ENCODE measurements at regions not wholly inside any gene's neighbourhood (a gene's known extent, or its start where the extent isn't known, plus 50 kb on each side); places are given as distances from the start of the nearest gene placed in this dataset.

DNA sequence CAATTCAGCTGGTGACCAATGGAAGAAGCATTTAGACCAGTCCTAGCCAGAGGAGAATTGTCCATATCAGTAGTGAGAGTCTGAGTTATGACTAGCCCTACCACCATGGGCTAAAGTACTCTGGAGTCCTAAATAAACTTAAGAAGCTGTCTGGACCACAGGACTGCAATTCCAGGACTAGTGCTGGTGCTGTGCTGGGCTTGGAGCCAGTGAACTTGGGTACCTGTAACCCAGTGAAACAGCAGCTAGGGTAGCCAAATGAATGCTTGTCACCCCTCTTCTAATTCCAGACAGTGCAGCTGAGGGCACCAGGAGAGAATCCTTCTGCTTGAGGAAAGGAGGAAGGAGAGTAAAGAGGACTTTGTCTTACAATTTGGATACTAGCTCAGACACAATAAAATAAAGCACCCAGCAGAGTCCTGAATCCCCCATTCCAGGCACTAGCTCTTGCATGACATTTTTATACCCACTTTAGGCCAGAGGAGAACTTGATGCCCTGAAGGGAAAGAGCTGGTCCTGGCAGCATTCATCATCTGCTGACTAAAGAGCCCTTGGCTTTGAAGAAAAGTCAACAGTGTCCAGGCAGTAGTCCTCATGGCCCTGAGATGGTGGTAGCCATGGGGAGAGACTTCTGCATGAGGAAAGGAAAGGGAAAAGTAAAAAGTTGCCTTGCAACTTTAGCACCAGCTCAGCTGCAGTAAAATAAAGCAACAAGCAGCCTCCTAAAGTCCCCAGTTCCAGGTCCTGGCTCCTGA lies 2675.7 kb downstream of the PCDH7 start:
- DNase-seq: no peak
- no peak overlapping the region for H3K27ac ChIP-seq
- intact Hi-C loops (cut with DNase I; ENCODE audit: low total_unique reads): no loop called here

DNA sequence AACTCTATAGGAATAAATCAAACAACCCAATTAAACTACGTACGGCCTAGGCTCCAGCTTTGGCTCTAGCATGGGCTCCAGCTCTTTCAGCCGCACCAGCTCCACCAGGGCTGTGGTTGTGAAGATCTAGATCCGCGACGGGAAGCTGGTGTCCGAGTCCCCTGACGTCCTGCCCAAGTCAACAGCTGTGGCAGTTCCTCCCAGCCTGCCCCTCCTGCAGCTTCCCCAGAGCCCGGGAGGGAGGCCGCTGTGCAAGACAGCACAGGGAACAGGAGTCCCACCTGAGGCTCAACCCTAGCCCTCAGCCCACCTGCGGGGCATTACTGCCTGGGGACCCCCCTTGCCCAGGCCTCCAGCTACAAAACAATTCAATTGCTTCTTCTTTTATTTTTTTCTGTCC lies 2680.3 kb downstream of the PCDH7 start:
- 50 to 86% methylated on average over 11 of the region's 11 CpGs for WGBS, 2 donors
- DNase-seq: no peak
- Histone ChIP-seq H3K27me3 (no peaks in the 10 kb centered on the region), H3K36me3 (ENCODE audit: low read depth, missing control alignments) (no peaks in the 10 kb centered on the region), H3K27ac (no peak overlapping the region), H3K4me3 (no peak overlapping the region), H3K4me1 (no peaks in the 10 kb centered on the region), H3K9me3 (no peaks in the 10 kb centered on the region)
- TF ChIP-seq, protein P1, sequence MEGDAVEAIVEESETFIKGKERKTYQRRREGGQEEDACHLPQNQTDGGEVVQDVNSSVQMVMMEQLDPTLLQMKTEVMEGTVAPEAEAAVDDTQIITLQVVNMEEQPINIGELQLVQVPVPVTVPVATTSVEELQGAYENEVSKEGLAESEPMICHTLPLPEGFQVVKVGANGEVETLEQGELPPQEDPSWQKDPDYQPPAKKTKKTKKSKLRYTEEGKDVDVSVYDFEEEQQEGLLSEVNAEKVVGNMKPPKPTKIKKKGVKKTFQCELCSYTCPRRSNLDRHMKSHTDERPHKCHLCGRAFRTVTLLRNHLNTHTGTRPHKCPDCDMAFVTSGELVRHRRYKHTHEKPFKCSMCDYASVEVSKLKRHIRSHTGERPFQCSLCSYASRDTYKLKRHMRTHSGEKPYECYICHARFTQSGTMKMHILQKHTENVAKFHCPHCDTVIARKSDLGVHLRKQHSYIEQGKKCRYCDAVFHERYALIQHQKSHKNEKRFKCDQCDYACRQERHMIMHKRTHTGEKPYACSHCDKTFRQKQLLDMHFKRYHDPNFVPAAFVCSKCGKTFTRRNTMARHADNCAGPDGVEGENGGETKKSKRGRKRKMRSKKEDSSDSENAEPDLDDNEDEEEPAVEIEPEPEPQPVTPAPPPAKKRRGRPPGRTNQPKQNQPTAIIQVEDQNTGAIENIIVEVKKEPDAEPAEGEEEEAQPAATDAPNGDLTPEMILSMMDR (IDR thresholded peaks at IDR 0.05): no peak
- no peak for TF ChIP-seq POLR2A (IDR thresholded peaks at IDR 0.05)
- intact Hi-C loops (cut with DNase I; ENCODE audit: low total_unique reads): no loop called here

More for the DNA sequence above, 2675.7 kb downstream of the PCDH7 start:
- Histone ChIP-seq H3K9me3 (no peaks in the 10 kb centered on the region), H3K27me3 (no peaks in the 10 kb centered on the region), H3K4me1 (no peaks in the 10 kb centered on the region), H3K36me3 (ENCODE audit: low read depth, missing control alignments) (no peaks in the 10 kb centered on the region), H3K4me3 (no peak overlapping the region)
- no peak for TF ChIP-seq POLR2A (IDR thresholded peaks at IDR 0.05)
- TF ChIP-seq, protein P1 (IDR thresholded peaks at IDR 0.05): no peak

DNA sequence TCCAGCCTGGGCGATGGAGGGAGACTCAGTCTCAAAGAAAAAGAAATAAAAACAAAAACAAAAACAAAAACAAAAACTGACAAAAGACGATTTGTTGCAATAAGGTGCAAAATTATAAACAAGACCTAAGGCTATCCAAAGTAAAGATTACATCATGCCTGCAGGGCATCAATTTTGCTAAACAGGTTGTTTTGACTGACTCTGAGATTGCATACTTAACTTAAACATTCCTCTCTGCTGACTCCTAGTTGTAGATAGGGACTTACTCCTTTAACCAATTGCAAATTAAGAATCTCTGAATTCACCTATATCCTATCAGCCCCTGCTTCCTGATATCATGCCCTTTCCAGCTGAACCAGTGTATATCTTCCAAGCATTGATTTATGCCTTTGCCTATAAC lies 2687.3 kb downstream of the PCDH7 start:
- 92 to 94% methylated on average over 2 of the region's 2 CpGs for WGBS, 2 donors
- H3K36me3 ChIP-seq (ENCODE audit: low read depth, missing control alignments): no peaks in the 10 kb centered on the region
- no peaks in the 10 kb centered on the region for H3K9me3 ChIP-seq
- intact Hi-C loops (cut with DNase I; ENCODE audit: low total_unique reads): no loop called here
- TF ChIP-seq, protein P1 (IDR thresholded peaks at IDR 0.05): no peak
- H3K27me3 ChIP-seq: no peaks in the 10 kb centered on the region
- DNase-seq: no peak
- no peaks in the 10 kb centered on the region for H3K4me1 ChIP-seq
- H3K4me3 ChIP-seq: no peak overlapping the region
- no peak overlapping the region for H3K27ac ChIP-seq

DNA sequence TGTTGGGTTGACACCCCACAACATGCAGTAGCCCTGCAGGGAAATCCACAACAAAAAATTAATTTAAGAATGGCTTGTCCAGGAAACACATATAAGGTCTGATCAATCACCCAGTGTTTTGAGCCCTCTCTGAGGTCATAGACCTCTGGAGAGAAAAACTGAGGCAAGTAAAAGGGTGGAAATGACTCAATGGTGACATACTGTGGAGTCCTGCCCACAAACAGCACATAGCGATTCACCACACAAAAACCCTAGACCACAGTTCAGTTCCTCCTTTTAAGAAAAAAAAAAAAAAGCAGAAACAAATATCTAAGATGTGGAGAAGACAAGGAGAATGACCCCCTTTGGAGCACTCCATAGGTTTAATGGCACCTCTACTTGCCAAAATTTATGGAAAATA lies 2691.0 kb downstream of the PCDH7 start:
- no peak for TF ChIP-seq POLR2A (IDR thresholded peaks at IDR 0.05)
- TF ChIP-seq, protein P1 (IDR thresholded peaks at IDR 0.05): no peak
- 87 to 96% methylated on average over 1 of the region's 1 CpG for WGBS, 2 donors
- Histone ChIP-seq H3K27ac (no peak overlapping the region), H3K36me3 (ENCODE audit: low read depth, missing control alignments) (no peaks in the 10 kb centered on the region), H3K4me1 (no peaks in the 10 kb centered on the region), H3K9me3 (no peaks in the 10 kb centered on the region), H3K27me3 (no peaks in the 10 kb centered on the region), H3K4me3 (no peak overlapping the region)
- intact Hi-C loops (cut with DNase I; ENCODE audit: low total_unique reads): no loop called here
- no peak for DNase-seq

DNA sequence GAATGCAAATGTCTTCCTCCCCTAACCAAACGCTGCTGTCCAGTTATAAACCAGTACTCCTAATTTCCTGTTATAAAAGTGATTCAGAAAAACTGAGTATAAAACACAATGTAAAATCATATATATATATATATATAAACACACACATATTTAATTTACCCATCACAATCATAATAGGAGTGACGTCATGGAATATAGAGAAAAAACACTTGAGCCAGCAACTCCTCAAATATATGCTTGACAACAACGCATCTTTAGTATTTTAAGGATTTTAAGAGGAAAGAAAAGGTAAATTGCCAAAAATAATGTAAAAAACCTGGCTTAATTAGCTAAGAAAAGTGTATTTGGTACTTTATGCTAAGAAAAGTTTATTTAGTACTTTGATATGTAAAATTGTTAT lies 2701.7 kb downstream of the PCDH7 start:
- TF ChIP-seq POLR2A (IDR thresholded peaks at IDR 0.05): no peak
- TF ChIP-seq, protein P1 (IDR thresholded peaks at IDR 0.05): no peak
- Histone ChIP-seq H3K9me3 (no peaks in the 10 kb centered on the region), H3K4me3 (no peak overlapping the region), H3K27ac (no peak overlapping the region), H3K4me1 (no peaks in the 10 kb centered on the region), H3K36me3 (ENCODE audit: low read depth, missing control alignments) (no peaks in the 10 kb centered on the region), H3K27me3 (no peaks in the 10 kb centered on the region)
- WGBS, 2 donors: 84 to 91% methylated on average over 3 of the region's 3 CpGs
- intact Hi-C loops (cut with DNase I; ENCODE audit: low total_unique reads): no loop called here
- no peak for DNase-seq
